ENCODE measurements at regions not wholly inside any gene's neighbourhood (a gene's known extent, or its start where the extent isn't known, plus 50 kb on each side); places are given as distances from the start of the nearest gene placed in this dataset.

- Histone ChIP-seq H3K27me3 (replicated peaks in 1 of 4; ENCODE audit: control insufficient read depth in 3 of 4, extremely low read depth in 1 of 4, insufficient read depth in 3 of 4, low read length in 3 of 4) (no peaks in the 10 kb centered on the region), H2BK12ac (ENCODE audit: low read depth, low read length) (0 out of 2 replicates have a peak overlapping the region, but pooled peaks have one; percentile 22), H3K14ac (ENCODE audit: insufficient read length) (no peak overlapping the region), H3K9me3 (ENCODE audit: insufficient read depth in 2 of 2, low read depth in 1 of 2, low read length in 1 of 2) (no peaks in the 10 kb centered on the region), H2BK5ac (ENCODE audit: low read depth, low read length) (no peak overlapping the region), H4K91ac (replicated peaks; ENCODE audit: insufficient read length, low read length) (no peak overlapping the region), H4K8ac (ENCODE audit: extremely low read depth, insufficient read depth, low read length) (no peak overlapping the region), H3K79me2 (ENCODE audit: control insufficient read depth in 1 of 2, insufficient read depth in 2 of 2, low read length in 2 of 2) (no peaks in the 10 kb centered on the region), H2BK120ac (replicated peaks; ENCODE audit: low read depth, low read length) (no peak overlapping the region), H2AK5ac (ENCODE audit: low read depth, low read length) (no peak overlapping the region), H4K20me1 (replicated peaks in 1 of 2; ENCODE audit: control insufficient read depth in 1 of 2, insufficient read depth in 2 of 2, low read length in 2 of 2) (no peaks in the 10 kb centered on the region), H3K4me2 (ENCODE audit: insufficient read depth in 1 of 2, low read depth in 2 of 2, low read length in 2 of 2) (no peak overlapping the region), H3K4ac (replicated peaks; ENCODE audit: insufficient read length, low read depth, low read length) (no peak overlapping the region), H3K36me3 (ENCODE audit: control insufficient read depth in 2 of 4, insufficient read depth in 4 of 4, low read length in 3 of 4) (no peaks in the 10 kb centered on the region), H3K23ac (ENCODE audit: insufficient read length) (no peak overlapping the region), H3K56ac (replicated peaks; ENCODE audit: insufficient read length, low read depth, low read length) (no peak overlapping the region), H2BK20ac (ENCODE audit: low read length) (no peak overlapping the region), H3K4me1 (replicated peaks in 1 of 4; ENCODE audit: control insufficient read depth in 3 of 4, insufficient read depth in 4 of 4, low read length in 3 of 4) (peaks cover 0 to 5% (median under 1%) of the 10 kb centered on the region in 4 experiments; a peak in 3 of 7 replicates), H3K9ac (replicated peaks in 1 of 4; ENCODE audit: extremely low read depth in 1 of 4, low read depth in 3 of 4, low read length in 3 of 4) (no peak overlapping the region), H2AFZ (ENCODE audit: low read length) (no peak overlapping the region), H3K27ac (ENCODE audit: low read depth, low read length) (no peak overlapping the region), H3K18ac (ENCODE audit: extremely low read depth, low read length) (no peak overlapping the region), H2BK15ac (ENCODE audit: low read length) (no peak overlapping the region), H3K79me1 (ENCODE audit: low read depth, low read length) (no peaks in the 10 kb centered on the region; the same call in 1 of the 2 replicates), H3K4me3 (ENCODE audit: extremely low read depth in 1 of 4, insufficient read depth in 2 of 4, low read depth in 3 of 4, low read length in 4 of 4) (no peak overlapping the region), H3K23me2 (ENCODE audit: low read depth, low read length) (no peaks in the 10 kb centered on the region), H4K5ac (ENCODE audit: insufficient read length, low read depth, low read length) (no peak overlapping the region)
- DNase-seq (ENCODE audit: low read depth in 1 of 2, low spot score in 2 of 2), result no peak
- CTCF ChIA-PET (ENCODE audit: partially characterized antibody), result no interaction called here
- POLR2A ChIA-PET (ENCODE audit: partially characterized antibody), result no interaction called here
- 75% methylated on average over 5 of the region's 5 CpGs; no CpG with 5 or more reads in 1 of the 2 experiments for WGBS, 2 experiments (ENCODE audit: extremely low coverage in 1 of 2, insufficient coverage in 1 of 2, insufficient read length in 1 of 2, insufficient replicate concordance in 2 of 2, low coverage in 1 of 2, low lambda C conversion rate in 2 of 2, missing lambda C conversion rate in 1 of 2)
- FAIRE-seq, result no peak
- TF ChIP-seq EZH2 (IDR thresholded peaks at IDR 0.05; ENCODE audit: low read depth, low read length, severe bottlenecking) (no peak), JUND (IDR thresholded peaks at IDR 0.05; ENCODE audit: low read length) (no peak), BRCA1 (IDR thresholded peaks at IDR 0.05; ENCODE audit: low read depth, low read length) (no peak), E2F6 (IDR thresholded peaks at IDR 0.05) (no peak), CHD2 (IDR thresholded peaks at IDR 0.05; ENCODE audit: low read length) (no peak), SIN3A (conservative IDR thresholded peaks at IDR 0.05 in 1 of 2, IDR thresholded peaks at IDR 0.05 in 1 of 2; ENCODE audit: low read depth in 1 of 2, low read length in 2 of 2) (no peak), SIX5 (IDR thresholded peaks at IDR 0.05; ENCODE audit: low read depth, low read length) (no peak), JUN (IDR thresholded peaks at IDR 0.05; ENCODE audit: low read depth, low read length) (no peak), ATF2 (IDR thresholded peaks at IDR 0.05; ENCODE audit: low read length) (no peak), BACH1 (IDR thresholded peaks at IDR 0.05; ENCODE audit: low read length) (no peak), RBBP5 (IDR thresholded peaks at IDR 0.05; ENCODE audit: borderline replicate concordance, low read depth, low read length) (no peak), HDAC6 (IDR thresholded peaks at IDR 0.05; ENCODE audit: low read depth, low read length) (no peak), SP4 (IDR thresholded peaks at IDR 0.05; ENCODE audit: low read length) (no peak), CEBPB (IDR thresholded peaks at IDR 0.05; ENCODE audit: low read depth, low read length) (no peak)
Observed at GRCh38 chr9:91078369-91078695, 276.7 kb downstream of the SYK start.
